PC-3 (cell line): ENCODE measurements at regions not wholly inside any gene's neighbourhood (a gene's known extent, or its start where the extent isn't known, plus 50 kb on each side); places are given as distances from the start of the nearest gene placed in this dataset.
"Not testable (repeated sequence)": the region's sequence is repeated elsewhere in the genome, so short reads cannot be mapped to it uniquely, and the experiment has no call there.

Experiments used
- ATAC-seq: fragments of 200-7000 bp; cut with Tn5 transposase; 2 replicates; pipeline ENCODE4 v1.9.1; 2020; ENCODE audit warnings: mild to moderate bottlenecking, moderate library complexity
- BruUV-seq: library from RNA; stranded (reverse); fragments of 400-500 nt; replicated peaks from 2 replicates; lab custom pipeline; 2021; lab: Mats Ljungman, UMichigan
- CTCF ChIA-PET: fragments of 300-600 bp; sonication (Branson Sonifier 250); formaldehyde crosslinking; loops from one replicate; lab custom pipeline; 2022; ENCODE audit warnings: antibody characterized with exemption; lab: Charles Lee
- POLR2A ChIA-PET: fragments of 300-600 bp; sonication (Branson Sonifier 250); formaldehyde crosslinking; loops from one replicate; lab custom pipeline; 2022; ENCODE audit warnings: antibody characterized with exemption; ENCODE audit not compliant: unreplicated experiment; lab: Charles Lee
- DNase-seq: peaks from one replicate; pipeline ENCODE4 v3.0.0-alpha.2; 2015
- H2AFZ ChIP-seq: fragments of 300-600 bp; sonication (generic); 2 replicates; pipeline ENCODE4 v1.6.0; 2016; ENCODE audit warnings: antibody characterized with exemption, low read length
- H3F3A ChIP-seq: fragments of 300-600 bp; sonication (generic); one replicate; pipeline ENCODE4 v1.6.0; 2017; ENCODE audit warnings: antibody characterized with exemption, low read length, control low read depth, mild to moderate bottlenecking; ENCODE audit not compliant: unreplicated experiment
- H3K27ac ChIP-seq: fragments of 300-600 bp; sonication (generic); 2 replicates; pipeline ENCODE4 v1.5.1; 2016; ENCODE audit warnings: mild to moderate bottlenecking, low read length
- H3K27me3 ChIP-seq: fragments of 300-600 bp; sonication (generic); 2 replicates; pipeline ENCODE4 v1.6.1; 2016; ENCODE audit warnings: low read length, mixed read lengths
- H3K36me3 ChIP-seq: fragments of 300-600 bp; sonication (generic); 2 replicates; pipeline ENCODE4 v1.6.1; 2016; ENCODE audit warnings: low read depth, mixed run types, low read length, mixed read lengths
- H3K4me1 ChIP-seq: fragments of 300-600 bp; sonication (generic); 2 replicates; pipeline ENCODE4 v1.5.1; 2016; ENCODE audit warnings: low read length; ENCODE audit not compliant: insufficient read depth
- H3K4me2 ChIP-seq: fragments of 300-600 bp; sonication (generic); 2 replicates; pipeline ENCODE4 v1.6.0; 2016; ENCODE audit warnings: low read length
- H3K4me3 ChIP-seq: fragments of 300-600 bp; sonication (generic); 2 replicates; pipeline ENCODE4 v1.5.1; 2016; ENCODE audit warnings: mild to moderate bottlenecking, low read length, mixed read lengths
- H3K79me2 ChIP-seq: fragments of 300-600 bp; sonication (generic); 2 replicates; pipeline ENCODE4 v1.6.1; 2017; ENCODE audit warnings: low read length, mixed read lengths
- H3K9ac ChIP-seq: fragments of 300-600 bp; sonication (generic); 2 replicates; pipeline ENCODE4 v1.6.0; 2016; ENCODE audit warnings: mild to moderate bottlenecking, low read length
- H3K9me2 ChIP-seq: fragments of 300-600 bp; sonication (generic); replicated peaks from 2 replicates; pipeline ENCODE4 v1.6.1; 2016; ENCODE audit warnings: mixed run types, low read length, mixed read lengths
- H3K9me3 ChIP-seq: fragments of 300-600 bp; sonication (generic); 2 replicates; pipeline ENCODE4 v1.6.1; 2016; ENCODE audit warnings: low read length, mixed read lengths
- H4K20me1 ChIP-seq: fragments of 300-600 bp; sonication (generic); 2 replicates; pipeline ENCODE4 v1.6.1; 2016; ENCODE audit warnings: low read length, mixed read lengths
- EZH2 ChIP-seq: fragments of 300-600 bp; sonication (generic); IDR thresholded peaks from one replicate; pipeline ENCODE4 v1.6.1; 2017; ENCODE audit warnings: antibody characterized with exemption, mild to moderate bottlenecking, low read length; ENCODE audit not compliant: unreplicated experiment
- EZH2phosphoT487 ChIP-seq: fragments of 300-600 bp; sonication (generic); IDR thresholded peaks from 2 replicates; pipeline ENCODE4 v1.6.1; 2018; ENCODE audit warnings: mild to moderate bottlenecking, antibody characterized with exemption, low read length, borderline replicate concordance
- intact Hi-C: fragments of 100-400 bp; cut with micrococcal nuclease; formaldehyde crosslinking; loops from 2 replicates; pipeline ENCODE4 v1.9.0; 2023
- TF ChIP-seq, protein P1 (sequence below): fragments of 300-600 bp; sonication (generic); conservative IDR thresholded peaks from 2 replicates; pipeline ENCODE4 v1.5.1; 2017; ENCODE audit warnings: antibody characterized with exemption, low read depth, mild to moderate bottlenecking, low read length

DNA sequence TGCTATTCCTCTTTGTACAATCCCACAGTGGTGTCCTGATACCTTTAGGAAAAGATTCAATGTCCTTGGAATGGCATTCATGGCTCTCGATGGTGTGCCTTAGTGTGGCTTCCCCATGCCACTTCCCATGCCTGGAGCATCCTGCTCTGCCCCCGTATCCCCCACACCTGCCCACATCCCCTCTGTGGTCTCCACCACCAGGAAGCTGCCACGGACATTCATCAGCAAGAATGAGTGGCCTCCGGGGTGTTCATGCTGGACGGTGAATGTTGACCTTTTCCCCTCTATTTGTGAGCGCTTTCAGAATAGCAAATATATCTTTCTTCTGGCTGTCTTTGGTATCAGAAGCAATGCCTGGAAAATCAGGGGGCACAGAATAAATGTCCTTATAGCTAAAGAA, 262.0 kb upstream of the NRP1 start:
- Histone ChIP-seq H4K20me1 (no peaks in the 10 kb centered on the region), H3K9me2 (no peaks in the 10 kb centered on the region), H2AFZ (no peak overlapping the region), H3K9me3 (peaks cover 8% of the 10 kb centered on the region), H3K27me3 (no peaks in the 10 kb centered on the region), H3K27ac (no peak overlapping the region), H3F3A (no peaks in the 10 kb centered on the region), H3K79me2 (no peaks in the 10 kb centered on the region), H3K9ac (no peak overlapping the region), H3K4me3 (no peak overlapping the region), H3K4me2 (no peak overlapping the region), H3K36me3 (no peaks in the 10 kb centered on the region), H3K4me1 (no peaks in the 10 kb centered on the region)
- ChIA-PET POLR2A (interaction anchor here (0.5 to 0.6 kb wide), 4 partner anchors 160 to 640 kb away, joined by 3 to 4 read pairs (median 4); no protein-coding TSS in a partner anchor), CTCF (no interaction called here)
- no TSS peak for BruUV-seq
- ATAC-seq = no peak
- TF ChIP-seq EZH2 (no peak), EZH2phosphoT487 (no peak)
- TF ChIP-seq, protein P1, sequence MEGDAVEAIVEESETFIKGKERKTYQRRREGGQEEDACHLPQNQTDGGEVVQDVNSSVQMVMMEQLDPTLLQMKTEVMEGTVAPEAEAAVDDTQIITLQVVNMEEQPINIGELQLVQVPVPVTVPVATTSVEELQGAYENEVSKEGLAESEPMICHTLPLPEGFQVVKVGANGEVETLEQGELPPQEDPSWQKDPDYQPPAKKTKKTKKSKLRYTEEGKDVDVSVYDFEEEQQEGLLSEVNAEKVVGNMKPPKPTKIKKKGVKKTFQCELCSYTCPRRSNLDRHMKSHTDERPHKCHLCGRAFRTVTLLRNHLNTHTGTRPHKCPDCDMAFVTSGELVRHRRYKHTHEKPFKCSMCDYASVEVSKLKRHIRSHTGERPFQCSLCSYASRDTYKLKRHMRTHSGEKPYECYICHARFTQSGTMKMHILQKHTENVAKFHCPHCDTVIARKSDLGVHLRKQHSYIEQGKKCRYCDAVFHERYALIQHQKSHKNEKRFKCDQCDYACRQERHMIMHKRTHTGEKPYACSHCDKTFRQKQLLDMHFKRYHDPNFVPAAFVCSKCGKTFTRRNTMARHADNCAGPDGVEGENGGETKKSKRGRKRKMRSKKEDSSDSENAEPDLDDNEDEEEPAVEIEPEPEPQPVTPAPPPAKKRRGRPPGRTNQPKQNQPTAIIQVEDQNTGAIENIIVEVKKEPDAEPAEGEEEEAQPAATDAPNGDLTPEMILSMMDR = no peak
- no peak for DNase-seq
- intact Hi-C loops = no loop called here

DNA sequence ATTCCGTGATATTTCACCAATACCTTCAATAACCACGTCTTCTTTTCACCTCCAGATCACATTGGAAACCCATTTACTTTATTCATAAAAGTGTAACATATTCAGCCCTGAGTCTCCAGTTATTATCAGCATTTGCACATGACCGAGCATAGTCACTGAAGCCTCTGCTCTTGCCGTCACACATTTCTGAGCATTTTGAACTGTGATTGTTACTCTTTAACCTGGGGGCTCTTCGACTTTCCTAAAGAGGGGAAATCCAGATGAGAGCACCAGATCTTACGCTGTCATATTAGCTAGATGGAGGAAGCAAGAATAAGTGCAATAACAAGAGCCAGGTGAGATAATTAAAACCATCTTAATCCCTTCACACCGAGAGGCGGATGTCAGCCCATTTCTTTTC, 260.0 kb upstream of the NRP1 start:
- Histone ChIP-seq H3K27me3 (no peaks in the 10 kb centered on the region), H3K4me1 (no peaks in the 10 kb centered on the region), H2AFZ (no peak overlapping the region), H3K9me2 (no peaks in the 10 kb centered on the region; the same call in 1 of the 2 replicates), H3K9me3 (peaks cover 8% of the 10 kb centered on the region), H3F3A (no peaks in the 10 kb centered on the region), H3K27ac (no peak overlapping the region), H3K4me3 (no peak overlapping the region), H4K20me1 (no peaks in the 10 kb centered on the region), H3K4me2 (no peak overlapping the region), H3K79me2 (no peaks in the 10 kb centered on the region), H3K9ac (no peak overlapping the region), H3K36me3 (no peaks in the 10 kb centered on the region)
- TF ChIP-seq EZH2phosphoT487 = no peak
- no peak for TF ChIP-seq EZH2
- TF ChIP-seq, protein P1 = no peak
- DNase-seq = no peak
- POLR2A ChIA-PET = no interaction called here
- ATAC-seq = no peak
- CTCF ChIA-PET = no interaction called here
- no TSS peak for BruUV-seq
- intact Hi-C loops = no loop called here

DNA sequence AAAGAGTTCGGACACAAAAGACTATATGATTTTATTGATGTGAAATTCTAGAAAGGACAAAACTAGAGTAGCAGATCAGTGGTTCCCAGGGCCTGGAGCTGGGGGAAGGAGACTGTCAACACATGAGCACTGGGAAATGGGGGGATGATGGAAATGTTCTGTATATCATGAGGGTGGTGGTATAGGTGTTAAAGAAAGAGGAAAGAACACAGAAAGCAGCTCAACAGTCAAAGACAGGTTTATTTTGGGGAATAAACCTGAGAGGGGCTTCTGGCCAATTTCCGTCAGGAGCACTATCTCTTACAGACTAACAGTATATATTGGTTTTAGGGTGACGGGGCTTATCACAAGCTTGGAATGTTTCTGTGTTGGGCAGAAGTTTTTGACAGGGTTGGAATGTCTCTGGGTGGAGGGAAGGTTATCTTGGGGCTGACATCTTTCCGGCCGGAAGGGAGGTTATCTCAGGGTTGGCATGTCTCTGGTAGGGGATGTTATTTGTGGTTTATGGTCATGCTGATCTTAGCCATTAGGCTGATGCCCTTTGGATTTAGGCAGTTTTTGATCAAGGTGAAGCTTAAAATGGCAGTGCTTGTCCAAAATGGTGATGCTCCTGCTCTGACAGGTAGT, 254.6 kb upstream of the NRP1 start:
- H3K4me1 ChIP-seq = peaks cover 7% of the 10 kb centered on the region; the same call in 1 of the 2 replicates
- no TSS peak for BruUV-seq
- H3K9me2 ChIP-seq = peaks cover 5% of the 10 kb centered on the region; the same call in 1 of the 2 replicates
- no peak overlapping the region for H3K4me2 ChIP-seq
- no peak overlapping the region for H3K9ac ChIP-seq
- no peak overlapping the region for H3K4me3 ChIP-seq
- 0 out of 2 replicates have a peak, but pooled peaks cover 6% of the 10 kb centered on the region for H3K9me3 ChIP-seq
- no peak for TF ChIP-seq EZH2phosphoT487
- no peak for TF ChIP-seq EZH2
- TF ChIP-seq, protein P1 = no peak
- H2AFZ ChIP-seq = no peak overlapping the region
- no peaks in the 10 kb centered on the region for H3K79me2 ChIP-seq
- POLR2A ChIA-PET = no interaction called here
- no peak for ATAC-seq
- H3K27me3 ChIP-seq = no peaks in the 10 kb centered on the region
- no peaks in the 10 kb centered on the region for H3K36me3 ChIP-seq
- no peaks in the 10 kb centered on the region for H4K20me1 ChIP-seq
- DNase-seq = no peak
- H3K27ac ChIP-seq = no peak overlapping the region
- no peaks in the 10 kb centered on the region for H3F3A ChIP-seq
- CTCF ChIA-PET = no interaction called here
- intact Hi-C loops = no loop called here

DNA sequence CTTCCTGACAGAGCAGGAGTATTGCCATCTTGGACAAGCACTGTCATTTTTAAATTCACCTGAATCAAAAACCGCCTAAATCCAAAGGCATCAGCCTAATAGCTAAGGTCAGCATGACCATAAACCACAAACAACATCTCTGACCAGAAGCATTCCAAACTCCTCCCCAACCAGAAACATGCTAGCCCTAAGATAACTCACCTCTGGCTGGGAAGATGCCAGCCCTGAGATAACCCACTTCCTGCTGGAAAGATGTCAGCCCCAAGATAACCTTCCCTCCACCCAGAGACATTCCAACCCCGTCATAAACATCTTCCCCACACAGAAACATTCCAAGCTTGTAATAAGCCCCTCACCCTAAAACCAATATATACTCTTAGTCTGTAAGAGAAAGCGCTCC, 250.1 kb upstream of the NRP1 start:
- H3K36me3 ChIP-seq, H3K79me2 ChIP-seq, intact Hi-C loops, BruUV-seq, H3K9me3 ChIP-seq, H3K4me1 ChIP-seq, H3F3A ChIP-seq, H3K9ac ChIP-seq, H3K4me2 ChIP-seq, H3K27ac ChIP-seq, H3K27me3 ChIP-seq, H2AFZ ChIP-seq, H4K20me1 ChIP-seq, H3K4me3 ChIP-seq: not testable (repeated sequence)
- ChIA-PET POLR2A (interaction anchor here (0.5 kb wide), 1 partner anchor 360 kb away, joined by 4 read pairs; no protein-coding TSS in a partner anchor), CTCF (interaction anchor here (1.0 kb wide), 1 partner anchor 392 kb away, joined by 5 read pairs; no protein-coding TSS in a partner anchor)
- ATAC-seq (peak; percentile 46), DNase-seq (peak; percentile 64)
- H3K9me2 ChIP-seq = peaks cover 15% of the 10 kb centered on the region
